GM12892 (cell line): ENCODE measurements at regions not wholly inside any gene's neighbourhood (a gene's known extent, or its start where the extent isn't known, plus 50 kb on each side); places are given as distances from the start of the nearest gene placed in this dataset.

Source experiments
- POLR2A ChIP-seq: IDR thresholded peaks from 2 replicates; pipeline ENCODE4 v1.6.1; 2011; ENCODE audit warnings: low read depth, low read length, control low read depth
- POLR2AphosphoS5 ChIP-seq: IDR thresholded peaks from 2 replicates; pipeline ENCODE4 v1.6.1; 2011; ENCODE audit warnings: low read depth, low read length, control low read depth
- TAF1 ChIP-seq: IDR thresholded peaks from 2 replicates; pipeline ENCODE4 v1.6.1; 2011; ENCODE audit warnings: low read depth, mild to moderate bottlenecking, control low read depth, low read length, borderline replicate concordance

GRCh38 chr12:65695113-65695865 is 129.0 kb upstream of the HMGA2 start:
- TF ChIP-seq POLR2A (no peak), TAF1 (no peak), POLR2AphosphoS5 (no peak)
